Kidney (tissue), 13 donors: ENCODE measurements at regions not wholly inside any gene's neighbourhood (a gene's known extent, or its start where the extent isn't known, plus 50 kb on each side); places are given as distances from the start of the nearest gene placed in this dataset.

Source experiments
- DNase-seq, 5 donors: peaks; one replicate each; pipeline ENCODE4 v3.0.0-alpha.2; 2013 to 2020
- FAIRE-seq: peaks from 2 replicates; lab custom pipeline; 2012; peaks lifted over from hg19 to GRCh38; lab: Jason Lieb, UNC
- H3K27ac ChIP-seq, 2 donors: one replicate each; pipeline ENCODE4 v1.7.0; 2013; ENCODE audit warnings: low read depth in 2 of 2, low read length in 2 of 2, inconsistent platforms in 1 of 2
- H3K27me3 ChIP-seq: one replicate; pipeline ENCODE4 v1.7.1; 2013; ENCODE audit warnings: low read length, inconsistent platforms; ENCODE audit not compliant: control insufficient read depth, insufficient read depth
- H3K36me3 ChIP-seq, 3 donors: one replicate each; pipeline versions ENCODE4 v1.7.0 to v1.7.1; 2013; ENCODE audit warnings: low read length in 3 of 3, control low read depth in 1 of 3, inconsistent platforms in 1 of 3; ENCODE audit not compliant: insufficient read depth in 3 of 3, control insufficient read depth in 2 of 3
- H3K4me1 ChIP-seq, 3 donors: one replicate each; pipeline versions ENCODE4 v1.7.0 to v1.7.1; 2013; ENCODE audit warnings: low read length in 3 of 3, inconsistent platforms in 1 of 3, low read depth in 1 of 3; ENCODE audit not compliant: control insufficient read depth in 2 of 3, insufficient read depth in 2 of 3
- H3K4me3 ChIP-seq, 3 donors: one replicate each; pipeline versions ENCODE4 v1.7.0 to v1.8.1; 2013; ENCODE audit warnings: low read length in 3 of 3, control low read depth in 1 of 3, inconsistent platforms in 1 of 3
- H3K9ac ChIP-seq, 3 donors: one replicate each; pipeline versions ENCODE4 v1.7.0 to v1.7.1; 2013; ENCODE audit warnings: low read length in 3 of 3, control low read depth in 1 of 3, inconsistent platforms in 1 of 3
- H3K9me3 ChIP-seq, 3 donors: one replicate each; pipeline versions ENCODE4 v1.7.0 to v1.7.1; 2013; ENCODE audit warnings: low read length in 3 of 3, control low read depth in 1 of 3, inconsistent platforms in 1 of 3; ENCODE audit not compliant: control insufficient read depth in 2 of 3, insufficient read depth in 1 of 3
- intact Hi-C: fragments of 100-400 bp; cut with DNase I; formaldehyde crosslinking; loops from one replicate; pipeline ENCODE4 v1.11.1; 2022
- TF ChIP-seq, protein P1 (sequence below): IDR thresholded peaks from 3 replicates; pipeline ENCODE4 v1.5.1; 2012; ENCODE audit warnings: mild to moderate bottlenecking, moderate library complexity, borderline replicate concordance; ENCODE audit not compliant: insufficient read depth; ENCODE audit errors: extremely low read depth
- donor health status: control.
- donor health status: control.
- donor health status: control.
- donor health status: control.
- donor health status: control.
- donor health status: DM: yes; HTN: yes; CAD: no.
- donor health status: Normal renal cell carcinoma (clear cell type).

DNA sequence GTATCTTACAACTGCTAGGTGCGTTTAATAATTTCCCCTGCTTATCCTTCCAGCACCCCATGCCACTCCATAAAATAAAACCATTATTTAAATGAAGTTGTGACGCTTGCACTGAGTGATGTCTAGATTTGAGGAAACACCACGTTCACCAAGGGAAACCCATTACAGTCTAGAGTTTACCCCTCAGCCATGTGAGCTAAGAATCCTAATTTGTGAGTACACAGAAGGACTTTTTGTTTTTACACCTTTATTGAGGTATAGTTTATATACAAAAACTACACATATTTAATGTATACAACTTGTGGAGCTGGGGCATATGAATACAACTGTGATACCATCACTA is 326.8 kb downstream of the RAPGEF2 start:
- H3K4me3 ChIP-seq = peak overlapping the region in 1 of 3 donors; percentile 2
- no peaks in the 10 kb centered on the region for H3K4me1 ChIP-seq
- intact Hi-C loops = no loop called here
- no peak overlapping the region for H3K9ac ChIP-seq
- H3K27ac ChIP-seq = no peak overlapping the region
- H3K36me3 ChIP-seq = no peaks in the 10 kb centered on the region
- H3K27me3 ChIP-seq = no peaks in the 10 kb centered on the region
- DNase-seq (no peak), FAIRE-seq (no peak)
- no peaks in the 10 kb centered on the region for H3K9me3 ChIP-seq
- TF ChIP-seq, protein P1, sequence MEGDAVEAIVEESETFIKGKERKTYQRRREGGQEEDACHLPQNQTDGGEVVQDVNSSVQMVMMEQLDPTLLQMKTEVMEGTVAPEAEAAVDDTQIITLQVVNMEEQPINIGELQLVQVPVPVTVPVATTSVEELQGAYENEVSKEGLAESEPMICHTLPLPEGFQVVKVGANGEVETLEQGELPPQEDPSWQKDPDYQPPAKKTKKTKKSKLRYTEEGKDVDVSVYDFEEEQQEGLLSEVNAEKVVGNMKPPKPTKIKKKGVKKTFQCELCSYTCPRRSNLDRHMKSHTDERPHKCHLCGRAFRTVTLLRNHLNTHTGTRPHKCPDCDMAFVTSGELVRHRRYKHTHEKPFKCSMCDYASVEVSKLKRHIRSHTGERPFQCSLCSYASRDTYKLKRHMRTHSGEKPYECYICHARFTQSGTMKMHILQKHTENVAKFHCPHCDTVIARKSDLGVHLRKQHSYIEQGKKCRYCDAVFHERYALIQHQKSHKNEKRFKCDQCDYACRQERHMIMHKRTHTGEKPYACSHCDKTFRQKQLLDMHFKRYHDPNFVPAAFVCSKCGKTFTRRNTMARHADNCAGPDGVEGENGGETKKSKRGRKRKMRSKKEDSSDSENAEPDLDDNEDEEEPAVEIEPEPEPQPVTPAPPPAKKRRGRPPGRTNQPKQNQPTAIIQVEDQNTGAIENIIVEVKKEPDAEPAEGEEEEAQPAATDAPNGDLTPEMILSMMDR = no peak

DNA sequence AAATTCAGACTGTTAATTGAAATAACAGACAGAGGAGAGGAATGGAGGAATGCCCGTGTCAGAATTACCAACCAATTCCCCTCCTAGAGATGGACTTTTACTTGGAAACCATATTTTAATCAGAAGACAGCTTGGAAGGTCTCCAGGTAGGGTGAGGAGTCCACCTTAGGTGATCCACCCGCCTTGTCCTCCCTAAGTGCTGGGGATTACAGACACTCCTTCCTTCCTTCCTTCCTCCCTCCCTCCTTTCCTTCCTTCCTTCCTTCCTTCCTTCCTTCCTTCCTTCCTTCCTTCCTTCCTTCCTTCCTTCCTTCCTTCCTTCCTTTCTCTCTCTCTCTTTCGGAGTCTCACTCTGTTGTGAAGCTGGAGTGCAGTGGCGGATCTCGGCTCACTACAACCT is 328.0 kb downstream of the RAPGEF2 start:
- no peak overlapping the region for H3K27ac ChIP-seq
- H3K27me3 ChIP-seq = no peaks in the 10 kb centered on the region
- no peaks in the 10 kb centered on the region for H3K9me3 ChIP-seq
- no peaks in the 10 kb centered on the region for H3K36me3 ChIP-seq
- H3K9ac ChIP-seq = no peak overlapping the region
- FAIRE-seq (no peak), DNase-seq (no peak)
- TF ChIP-seq, protein P1 = no peak
- no peaks in the 10 kb centered on the region for H3K4me1 ChIP-seq
- intact Hi-C loops = no loop called here
- H3K4me3 ChIP-seq = no peak overlapping the region

DNA sequence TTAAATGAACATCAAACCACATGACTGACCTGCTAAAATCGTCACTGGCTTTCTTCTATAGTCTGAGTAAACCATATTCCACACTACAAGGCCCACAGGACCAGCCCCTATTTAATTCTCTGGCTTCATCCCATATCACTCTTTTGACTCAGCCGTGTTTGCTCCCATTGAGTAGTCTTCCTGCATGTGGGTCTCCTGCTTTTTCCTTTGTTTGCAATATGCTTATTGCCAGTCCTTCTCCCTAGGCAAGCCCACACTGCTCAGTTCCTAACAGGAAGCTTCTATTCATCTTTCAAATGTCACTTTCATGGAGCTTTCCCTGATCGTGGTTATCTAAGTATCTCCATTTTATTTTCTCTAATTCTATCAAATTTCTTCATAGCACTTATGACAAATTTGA is 329.6 kb downstream of the RAPGEF2 start:
- DNase-seq (no peak), FAIRE-seq (no peak)
- Histone ChIP-seq H3K27me3 (no peaks in the 10 kb centered on the region), H3K4me3 (no peak overlapping the region), H3K27ac (no peak overlapping the region), H3K9me3 (no peaks in the 10 kb centered on the region), H3K9ac (no peak overlapping the region), H3K36me3 (no peaks in the 10 kb centered on the region), H3K4me1 (no peaks in the 10 kb centered on the region)
- intact Hi-C loops = no loop called here
- TF ChIP-seq, protein P1 = no peak

DNA sequence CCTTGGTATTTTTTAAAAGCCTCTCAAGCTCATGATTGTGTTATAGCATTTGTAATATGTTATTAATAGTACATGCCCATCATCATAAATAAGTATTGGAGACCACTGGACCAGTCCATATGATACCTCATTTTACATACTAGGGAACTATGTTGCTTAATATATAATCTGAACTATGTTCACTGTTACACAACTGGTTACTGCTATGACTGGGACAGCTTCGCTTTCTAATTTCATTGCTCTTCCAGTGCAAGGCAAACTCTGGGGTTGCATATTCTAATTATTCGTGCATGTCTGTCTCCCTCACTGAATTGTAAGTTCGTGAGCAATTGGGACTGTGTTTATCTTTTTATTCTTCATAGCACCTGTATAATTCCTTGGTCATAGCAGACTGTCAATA is 330.5 kb downstream of the RAPGEF2 start:
- TF ChIP-seq, protein P1 = no peak
- Histone ChIP-seq H3K36me3 (no peaks in the 10 kb centered on the region), H3K9ac (no peak overlapping the region), H3K4me1 (no peaks in the 10 kb centered on the region), H3K4me3 (no peak overlapping the region), H3K9me3 (no peaks in the 10 kb centered on the region), H3K27me3 (no peaks in the 10 kb centered on the region), H3K27ac (no peak overlapping the region)
- DNase-seq = no peak
- FAIRE-seq = no peak
- intact Hi-C loops = no loop called here
